Smooth muscle cell of the brain vasculature (primary cell): ENCODE measurements at regions not wholly inside any gene's neighbourhood (a gene's known extent, or its start where the extent isn't known, plus 50 kb on each side); places are given as distances from the start of the nearest gene placed in this dataset.
A peak's percentile ranks its signal among the peaks of the same experiment; 100 is the strongest.

Source experiments
- DNase-seq: peaks from one replicate; pipeline ENCODE4 v3.0.0-alpha.2; 2012; ENCODE audit warnings: low read depth, low spot score

DNA sequence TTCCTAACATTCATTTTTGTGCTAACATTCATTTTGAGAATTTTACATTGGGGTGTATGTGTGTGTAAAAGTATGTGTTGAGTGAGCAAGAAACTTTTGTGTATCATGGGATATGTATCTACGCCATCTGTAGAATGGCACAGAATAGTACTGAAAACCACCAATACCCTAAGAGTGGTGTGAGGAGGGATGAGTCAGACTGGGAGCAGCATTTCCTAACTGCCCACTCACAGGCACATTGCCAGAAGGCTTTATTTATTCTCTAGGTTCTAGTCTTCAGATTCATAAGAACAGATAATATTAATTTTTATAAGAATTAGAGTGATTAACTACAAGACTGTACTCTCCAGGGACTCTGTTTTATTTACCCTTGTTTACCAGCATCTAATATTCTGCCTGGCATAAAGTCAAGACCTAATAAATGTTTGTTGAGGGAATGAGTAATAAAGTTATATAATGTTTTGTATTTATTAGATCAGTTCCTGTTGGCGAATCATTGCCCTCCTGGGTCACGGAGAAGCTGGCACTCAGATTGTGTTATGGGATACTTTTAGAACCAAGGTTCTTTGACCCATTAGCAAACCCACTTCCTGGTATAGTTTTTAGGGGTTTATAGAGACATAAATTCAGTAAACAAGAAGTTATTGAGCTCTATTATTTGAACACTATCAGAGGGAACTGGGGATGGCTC, 159.1 kb upstream of the PPP2R2B start:
- peak; percentile 18 for DNase-seq

DNA sequence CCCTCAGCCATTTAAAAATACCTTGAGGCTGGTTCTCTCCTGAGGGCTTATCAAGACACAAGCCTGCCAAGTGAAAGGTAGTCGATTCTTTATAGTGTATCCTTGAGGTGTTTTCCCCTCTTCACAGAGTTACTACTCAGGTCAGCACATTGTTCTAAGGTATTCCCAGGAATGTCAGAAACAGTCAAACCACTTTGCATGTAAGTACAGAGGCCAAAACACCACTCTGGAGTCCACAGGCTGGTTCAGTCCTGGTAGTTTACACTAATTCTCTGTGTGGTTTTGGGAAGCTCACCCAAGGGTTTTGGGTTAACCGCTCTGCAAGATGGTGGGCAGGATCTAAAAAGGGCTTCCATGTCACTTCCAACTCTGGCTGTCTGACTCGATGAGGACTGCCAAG, 162.3 kb upstream of the PPP2R2B start:
- DNase-seq = no peak

DNA sequence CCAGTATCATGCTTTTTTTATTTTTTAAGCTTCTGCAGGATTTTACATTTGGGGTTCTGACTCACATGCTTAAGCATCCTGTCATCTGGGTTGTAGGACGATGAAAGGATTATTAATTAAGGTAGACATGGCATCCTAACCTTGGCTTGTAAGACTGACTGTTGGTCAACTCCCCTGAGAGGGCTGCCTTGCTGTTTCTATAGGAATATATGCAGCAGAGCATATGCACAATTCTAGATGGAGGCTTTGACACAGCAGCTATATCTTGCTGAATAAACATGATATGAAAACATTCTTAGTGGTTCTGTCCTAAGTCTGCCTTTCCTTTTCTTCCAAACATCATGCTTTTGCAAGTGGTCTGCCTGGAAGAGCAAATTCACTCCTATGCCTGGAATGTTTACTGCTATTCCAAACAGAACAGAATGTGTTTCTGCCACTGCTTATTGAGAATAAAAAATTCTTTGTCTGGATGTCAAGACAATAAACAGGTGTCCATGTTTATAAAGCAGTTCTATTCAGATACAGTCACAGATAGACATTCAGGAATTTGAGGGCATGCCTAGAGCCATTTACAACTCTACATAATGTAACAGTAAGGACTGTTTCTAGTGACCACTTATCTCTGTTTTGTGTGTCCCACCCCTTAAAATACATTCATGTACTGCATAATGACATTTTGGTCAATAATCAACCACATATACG, 166.2 kb upstream of the PPP2R2B start:
- no peak for DNase-seq

- no peak for DNase-seq
Measured at GRCh38 chr5:147045290-147045689, 166.7 kb upstream of the PPP2R2B start.

GRCh38 chr5:147046281-147046680, 167.7 kb upstream of the PPP2R2B start:
- no peak for DNase-seq

- DNase-seq = no peak
Measured at GRCh38 chr5:147046894-147047293, 168.3 kb upstream of the PPP2R2B start.

GRCh38 chr5:147049764-147050163, 171.2 kb upstream of the PPP2R2B start:
- no peak for DNase-seq

GRCh38 chr5:147050172-147050571, 171.6 kb upstream of the PPP2R2B start:
- no peak for DNase-seq

GRCh38 chr5:147051193-147051592, 172.6 kb upstream of the PPP2R2B start:
- DNase-seq = no peak

- DNase-seq = no peak
Measured at GRCh38 chr5:147052519-147052918, 174.0 kb upstream of the PPP2R2B start.

DNA sequence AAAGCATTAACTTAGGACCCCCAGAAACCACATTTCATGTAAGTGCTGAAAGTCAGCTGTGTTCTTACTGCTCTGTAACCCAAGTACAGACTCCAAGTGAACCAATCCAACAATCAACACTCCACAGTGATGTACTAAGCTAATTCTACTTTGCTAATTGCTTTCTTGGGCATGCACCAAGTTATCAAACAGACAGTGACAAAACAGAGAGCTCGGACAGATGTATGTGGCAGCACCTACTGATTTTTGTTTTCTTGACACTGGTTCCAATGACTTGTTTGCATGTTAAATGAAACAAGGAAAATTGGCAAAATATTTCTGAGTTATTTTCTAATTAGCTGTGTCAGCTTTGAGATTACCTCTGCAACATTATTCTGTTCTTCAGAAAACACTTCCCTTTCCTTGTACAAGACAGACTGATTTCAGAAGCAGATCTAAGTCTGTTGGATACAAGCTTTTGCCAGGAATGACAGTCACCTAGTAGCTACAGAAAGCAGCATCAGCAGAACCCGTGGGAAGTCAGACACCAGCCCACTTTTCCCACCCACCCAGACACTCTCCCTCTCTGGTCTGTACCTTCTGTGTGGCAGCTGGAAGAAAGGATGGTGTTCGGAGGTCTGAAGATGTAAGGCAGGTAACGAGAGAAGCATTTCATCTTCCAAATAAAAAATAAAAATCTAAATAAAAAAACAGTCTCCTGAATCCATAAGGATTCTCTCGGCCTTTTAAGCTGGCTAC, 176.7 kb upstream of the PPP2R2B start:
- DNase-seq = no peak

DNA sequence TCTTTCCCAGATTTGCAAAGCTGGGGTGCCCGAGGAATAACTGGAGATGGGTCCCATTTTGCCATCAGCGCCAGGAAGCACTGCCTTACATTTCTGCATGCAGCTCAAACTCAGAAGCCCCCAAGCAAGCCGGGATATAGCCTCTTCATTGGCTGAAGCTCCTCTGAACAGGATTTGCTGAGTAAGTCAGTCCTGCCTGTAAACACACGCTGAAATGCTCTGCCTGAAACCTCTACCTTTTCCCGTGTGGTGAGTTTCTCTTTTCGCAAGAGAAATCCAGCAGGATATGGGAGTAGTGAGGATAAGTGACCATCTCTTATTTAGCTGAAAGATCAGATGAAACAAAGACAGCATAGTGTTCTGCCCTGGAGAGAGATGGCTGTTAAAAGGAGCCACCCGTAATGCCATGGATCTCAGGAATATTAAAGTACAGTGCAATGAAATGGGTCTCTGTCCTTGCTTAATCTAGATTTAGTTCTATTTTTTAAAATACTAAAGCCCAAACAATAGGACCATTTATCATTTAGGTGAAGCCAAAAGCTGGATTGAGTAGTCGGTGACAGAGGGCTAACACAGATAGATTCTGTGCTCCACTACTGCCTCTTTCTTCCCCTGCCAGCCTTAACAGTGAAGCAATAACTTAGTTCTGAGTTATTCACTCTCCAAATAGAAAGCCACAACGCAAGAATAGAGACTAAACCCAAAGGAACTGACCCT, 177.5 kb upstream of the PPP2R2B start:
- DNase-seq = no peak

DNA sequence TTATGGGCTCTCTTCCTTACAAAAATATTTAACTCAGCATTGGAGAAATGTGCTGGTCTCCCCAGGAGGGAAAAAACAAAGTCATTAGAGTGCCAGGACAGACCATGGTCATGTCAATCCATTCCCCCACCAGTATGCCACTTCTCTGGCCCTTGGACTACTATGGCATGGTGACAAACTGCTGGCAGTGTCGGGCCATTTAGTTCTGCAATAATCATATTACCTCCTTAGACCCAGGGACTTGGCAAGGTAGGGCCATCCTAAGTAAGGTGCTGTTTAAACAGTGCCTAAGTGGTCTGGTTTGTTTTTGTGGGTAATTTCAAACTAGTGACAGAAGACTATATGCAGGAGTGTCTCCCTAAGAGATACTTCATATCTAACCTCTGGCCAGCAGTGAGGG, 177.8 kb upstream of the STK32A start:
- DNase-seq = no peak

GRCh38 chr5:147061431-147061830, 173.4 kb upstream of the STK32A start:
- DNase-seq = no peak

DNA sequence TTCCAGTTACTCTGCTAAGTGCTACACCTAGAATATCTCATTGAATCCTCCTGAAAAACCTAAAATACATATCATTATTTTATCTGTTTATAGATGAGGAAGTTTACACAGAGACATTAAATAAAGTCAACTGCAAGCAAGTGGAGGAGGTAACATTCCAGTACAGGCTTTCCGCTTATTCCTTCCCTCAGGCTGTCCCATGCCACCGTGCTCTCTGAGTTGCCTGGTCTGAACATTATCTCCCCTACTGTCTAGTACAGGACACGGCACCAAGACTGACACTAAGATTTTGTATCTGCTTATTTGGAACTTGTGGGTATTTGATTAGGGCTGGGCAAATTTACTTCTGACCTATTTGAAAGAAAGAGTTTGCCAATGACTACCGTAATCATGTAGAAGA, 172.4 kb upstream of the STK32A start:
- DNase-seq = no peak

GRCh38 chr5:147063943-147064342, 170.9 kb upstream of the STK32A start:
- no peak for DNase-seq

DNA sequence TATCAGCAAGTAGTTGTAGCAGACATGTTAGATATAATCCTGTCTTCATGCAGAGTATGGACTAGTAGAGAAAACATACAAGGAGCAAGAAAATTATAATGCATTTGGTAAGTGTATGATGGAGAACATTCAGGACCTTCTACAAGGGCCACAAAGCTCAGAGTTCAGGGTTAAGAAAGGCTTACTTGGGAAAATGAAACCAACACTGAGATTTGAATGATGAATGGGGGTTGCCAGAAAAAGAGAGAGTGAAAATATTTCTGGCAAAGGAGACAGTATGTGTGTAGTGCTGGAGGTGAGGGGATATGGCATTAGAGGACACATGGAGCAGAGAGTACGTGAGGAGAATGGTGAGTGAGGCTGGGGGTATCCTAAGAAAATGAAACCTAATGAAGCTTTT, 169.8 kb upstream of the STK32A start:
- DNase-seq = no peak

DNA sequence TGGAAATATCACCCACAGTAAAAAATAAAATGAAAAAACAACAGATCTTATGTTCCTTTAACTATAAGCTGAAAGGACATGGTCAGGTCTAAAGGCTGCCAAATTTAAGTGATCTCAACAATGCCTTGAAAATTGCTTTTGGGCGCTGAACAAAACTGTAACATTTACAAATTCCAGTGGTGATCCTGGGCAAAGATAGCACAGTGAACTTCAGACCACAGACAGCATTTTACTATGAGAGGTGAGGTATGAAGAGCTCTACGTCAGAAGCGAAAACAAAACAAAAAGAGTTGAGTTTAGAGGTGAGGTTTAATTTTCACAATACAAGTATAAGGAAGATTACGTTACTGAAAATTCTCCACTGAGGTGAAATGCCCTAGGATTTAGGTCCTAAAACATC, 165.8 kb upstream of the STK32A start:
- DNase-seq = no peak

GRCh38 chr5:147072622-147073021, 162.2 kb upstream of the STK32A start:
- no peak for DNase-seq

DNA sequence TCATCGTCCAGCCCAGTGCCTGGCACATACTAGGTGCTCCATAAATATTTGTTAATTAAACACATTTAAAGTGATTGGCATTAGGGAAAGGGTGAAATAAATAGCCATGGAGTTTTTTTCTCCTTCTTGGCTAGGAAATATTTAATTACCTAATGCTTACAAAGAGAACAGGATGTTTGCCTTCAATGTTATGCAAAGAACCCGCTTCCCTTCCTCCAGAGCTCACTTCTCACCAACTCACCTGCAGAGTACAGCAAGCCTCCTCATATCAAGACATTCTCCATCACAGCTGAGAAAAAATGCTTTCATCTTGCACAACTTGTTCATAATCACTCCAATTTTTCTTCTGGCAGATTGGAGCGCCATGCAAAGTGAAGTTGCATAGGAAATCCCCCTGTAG, 161.7 kb upstream of the STK32A start:
- no peak for DNase-seq

DNA sequence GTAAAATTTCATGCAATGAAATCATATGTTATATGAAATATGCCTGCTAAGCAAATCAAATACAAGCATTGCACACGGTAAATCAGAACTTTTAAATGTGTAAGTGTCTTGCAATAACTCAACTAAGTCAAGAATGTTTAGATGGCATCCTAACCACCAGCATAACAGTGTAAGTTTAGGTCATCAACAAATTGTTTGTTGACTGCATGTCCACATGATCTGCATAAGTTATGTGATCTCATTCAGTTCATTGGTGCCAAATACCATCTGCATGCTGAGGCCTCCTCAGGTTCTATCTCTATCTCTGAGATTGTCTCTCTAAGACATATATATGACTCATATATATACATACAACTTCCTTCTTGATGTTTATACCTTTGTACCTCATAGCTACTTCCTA, 159.6 kb upstream of the STK32A start:
- no peak for DNase-seq

GRCh38 chr5:147080391-147080790, 154.4 kb upstream of the STK32A start:
- no peak for DNase-seq
